GM12891 (cell line): ENCODE measurements at regions not wholly inside any gene's neighbourhood (a gene's known extent, or its start where the extent isn't known, plus 50 kb on each side); places are given as distances from the start of the nearest gene placed in this dataset.
"Not testable (repeated sequence)": the region's sequence is repeated elsewhere in the genome, so short reads cannot be mapped to it uniquely, and the experiment has no call there.

Source experiments
- DNase-seq: peaks from one replicate; pipeline ENCODE4 v3.0.0; 2011; ENCODE audit warnings: low spot score; ENCODE audit not compliant: insufficient read length
- FAIRE-seq: peaks from 2 replicates; lab custom pipeline; 2011; peaks lifted over from hg19 to GRCh38; lab: Jason Lieb, UNC
- PAX5 ChIP-seq: IDR thresholded peaks from 2 replicates; pipeline ENCODE4 v1.6.1; 2011; ENCODE audit warnings: low read length, moderate library complexity, mild to moderate bottlenecking; ENCODE audit not compliant: insufficient read depth, severe bottlenecking
- POLR2A ChIP-seq: IDR thresholded peaks from 2 replicates; pipeline ENCODE4 v1.6.1; 2011; ENCODE audit warnings: low read depth, low read length, control low read depth
- POLR2AphosphoS5 ChIP-seq: IDR thresholded peaks from 2 replicates; pipeline ENCODE4 v1.6.1; 2011; ENCODE audit warnings: low read depth, low read length, control low read depth
- POU2F2 ChIP-seq: IDR thresholded peaks from 2 replicates; pipeline ENCODE4 v1.6.1; 2011; ENCODE audit warnings: low read depth, mild to moderate bottlenecking, control low read depth, low read length, moderate library complexity
- SPI1 ChIP-seq: IDR thresholded peaks from 2 replicates; pipeline ENCODE4 v1.6.1; 2011; ENCODE audit warnings: low read depth, low read length, control low read depth
- TAF1 ChIP-seq: IDR thresholded peaks from 2 replicates; pipeline ENCODE4 v1.6.1; 2011; ENCODE audit warnings: low read depth, low read length, control low read depth

- no peak for FAIRE-seq
- DNase-seq, result no peak
Observed at GRCh38 chr2:62627667-62628066, 77.8 kb upstream of the EHBP1 start.

GRCh38 chr2:62624855-62625254, 80.7 kb upstream of the EHBP1 start:
- DNase-seq (no peak), FAIRE-seq (no peak)
- TF ChIP-seq SPI1 (no peak), POLR2AphosphoS5 (no peak), POU2F2 (no peak), POLR2A (no peak), PAX5 (no peak), TAF1 (no peak)

More at GRCh38 chr2:62627667-62628066, 77.8 kb upstream of the EHBP1 start:
- no peak for TF ChIP-seq POLR2AphosphoS5
- TF ChIP-seq SPI1, result no peak
- TF ChIP-seq TAF1, result no peak
- TF ChIP-seq PAX5, result no peak
- TF ChIP-seq POU2F2, result no peak
- TF ChIP-seq POLR2A, result no peak

- FAIRE-seq, DNase-seq: not testable (repeated sequence)
Observed at GRCh38 chr2:62616486-62616885, 89.0 kb upstream of the EHBP1 start.

DNA sequence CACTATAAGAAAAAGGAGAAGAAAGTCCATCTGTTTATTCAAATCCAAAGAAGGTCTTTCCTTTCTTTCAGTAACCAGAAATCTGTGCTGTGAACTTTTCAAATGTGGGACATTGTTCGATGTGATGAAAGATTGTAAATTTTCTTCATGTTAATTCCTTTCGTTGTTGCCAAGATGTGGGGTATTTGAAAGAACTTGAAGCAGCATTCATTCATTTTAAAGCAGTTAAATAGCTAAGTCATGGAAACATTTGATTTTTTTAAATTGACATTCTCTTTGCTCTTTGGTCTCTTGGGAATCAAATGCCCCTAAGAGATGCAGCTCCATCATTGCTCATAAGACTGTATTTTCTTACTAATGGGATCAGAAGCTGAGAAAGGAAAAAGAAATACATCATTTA, 93.7 kb upstream of the EHBP1 start:
- DNase-seq (no peak), FAIRE-seq (no peak)
- TF ChIP-seq TAF1 (no peak), POLR2A (no peak), SPI1 (no peak), POLR2AphosphoS5 (no peak), POU2F2 (no peak), PAX5 (no peak)

- not testable (repeated sequence) for DNase-seq, FAIRE-seq
Observed at GRCh38 chr2:62605471-62605870, 99.5 kb upstream of the TMEM17 start.

GRCh38 chr2:62604336-62604735, 98.3 kb upstream of the TMEM17 start:
- DNase-seq (no peak), FAIRE-seq (peak; percentile 41)
- TF ChIP-seq POLR2AphosphoS5 (no peak), POU2F2 (no peak), TAF1 (no peak), SPI1 (no peak)

DNA sequence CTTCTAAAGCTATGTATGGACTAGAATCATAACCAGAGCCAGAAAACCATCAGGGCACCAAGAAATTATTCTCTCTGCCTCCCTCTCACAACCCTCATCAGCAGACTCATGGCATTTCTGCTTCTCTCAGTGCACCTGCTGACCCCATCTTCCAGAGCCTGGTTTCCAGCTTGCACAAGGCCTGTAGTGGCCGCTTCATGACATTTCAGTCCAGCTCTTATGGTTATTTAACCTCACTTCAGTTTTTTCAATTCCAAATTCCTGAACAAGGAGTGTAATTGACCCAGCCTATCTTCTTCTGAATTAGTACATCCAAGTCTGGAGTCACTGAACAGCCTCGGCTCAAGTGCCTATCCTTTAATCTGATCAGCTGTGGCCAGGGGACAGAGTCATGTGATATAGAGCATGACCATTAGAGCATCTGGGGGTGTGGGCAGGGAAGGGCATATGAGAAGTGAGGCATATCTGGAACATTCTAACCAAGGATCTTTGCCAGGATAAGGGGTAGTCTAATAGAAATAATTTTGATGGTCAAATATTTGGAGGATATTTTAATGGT, 97.2 kb upstream of the TMEM17 start:
- no peak for DNase-seq
- FAIRE-seq, result peak; percentile 47
- TF ChIP-seq PAX5, result no peak
- TF ChIP-seq SPI1, result no peak
- TF ChIP-seq POLR2A, result no peak
- TF ChIP-seq TAF1, result no peak
- TF ChIP-seq POLR2AphosphoS5, result no peak
- TF ChIP-seq POU2F2, result no peak

- not testable (repeated sequence) for DNase-seq, FAIRE-seq
Observed at GRCh38 chr2:62599674-62600410, 93.8 kb upstream of the TMEM17 start.

GRCh38 chr2:62597323-62597722, 91.3 kb upstream of the TMEM17 start:
- TF ChIP-seq POLR2AphosphoS5 (no peak), PAX5 (no peak), SPI1 (no peak), POU2F2 (no peak), TAF1 (no peak), POLR2A (no peak)
- DNase-seq (no peak), FAIRE-seq (no peak)

- DNase-seq, result no peak
- TF ChIP-seq POU2F2 (no peak), TAF1 (no peak), POLR2AphosphoS5 (no peak), SPI1 (no peak), PAX5 (no peak), POLR2A (no peak)
- no peak for FAIRE-seq
Observed at GRCh38 chr2:62596061-62596921, 90.3 kb upstream of the TMEM17 start.
